ENCODE measurements at regions not wholly inside any gene's neighbourhood (a gene's known extent, or its start where the extent isn't known, plus 50 kb on each side); places are given as distances from the start of the nearest gene placed in this dataset.

- no peak overlapping the region for H3K4me3 ChIP-seq (ENCODE audit: low read depth, low read length)
Observed at GRCh38 chr2:104433657-104434056, 420.3 kb upstream of the POU3F3 start.

GRCh38 chr2:104434318-104434792, 419.6 kb upstream of the POU3F3 start:
- H3K4me3 ChIP-seq (ENCODE audit: low read depth, low read length), result no peak overlapping the region

GRCh38 chr2:104434966-104435365, 418.9 kb upstream of the POU3F3 start:
- no peak overlapping the region for H3K4me3 ChIP-seq (ENCODE audit: low read depth, low read length)

GRCh38 chr2:104438481-104438880, 415.4 kb upstream of the POU3F3 start:
- H3K4me3 ChIP-seq (ENCODE audit: low read depth, low read length), result no peak overlapping the region

GRCh38 chr2:104443145-104443544, 410.8 kb upstream of the POU3F3 start:
- H3K4me3 ChIP-seq (ENCODE audit: low read depth, low read length), result no peak overlapping the region

GRCh38 chr2:104444392-104444791, 409.5 kb upstream of the POU3F3 start:
- no peak overlapping the region for H3K4me3 ChIP-seq (ENCODE audit: low read depth, low read length)

GRCh38 chr2:104444889-104445288, 409.0 kb upstream of the POU3F3 start:
- no peak overlapping the region for H3K4me3 ChIP-seq (ENCODE audit: low read depth, low read length)

- H3K4me3 ChIP-seq (ENCODE audit: low read depth, low read length), result no peak overlapping the region
Observed at GRCh38 chr2:104447831-104448434, 406.0 kb upstream of the POU3F3 start.

- no peak overlapping the region for H3K4me3 ChIP-seq (ENCODE audit: low read depth, low read length)
Observed at GRCh38 chr2:104448661-104449440, 405.1 kb upstream of the POU3F3 start.

- no peak overlapping the region for H3K4me3 ChIP-seq (ENCODE audit: low read depth, low read length)
Observed at GRCh38 chr2:104452558-104452957, 401.4 kb upstream of the POU3F3 start.

GRCh38 chr2:104462731-104463130, 391.2 kb upstream of the POU3F3 start:
- no peak overlapping the region for H3K4me3 ChIP-seq (ENCODE audit: low read depth, low read length)

- H3K4me3 ChIP-seq (ENCODE audit: low read depth, low read length), result no peak overlapping the region
Observed at GRCh38 chr2:104465981-104466380, 387.9 kb upstream of the POU3F3 start.

GRCh38 chr2:104468846-104469245, 385.1 kb upstream of the POU3F3 start:
- H3K4me3 ChIP-seq (ENCODE audit: low read depth, low read length), result no peak overlapping the region

- no peak overlapping the region for H3K4me3 ChIP-seq (ENCODE audit: low read depth, low read length)
Observed at GRCh38 chr2:104472076-104472475, 381.8 kb upstream of the POU3F3 start.

GRCh38 chr2:104473546-104473945, 380.4 kb upstream of the POU3F3 start:
- H3K4me3 ChIP-seq (ENCODE audit: low read depth, low read length), result no peak overlapping the region

- H3K4me3 ChIP-seq (ENCODE audit: low read depth, low read length), result no peak overlapping the region
Observed at GRCh38 chr2:104474716-104475115, 379.2 kb upstream of the POU3F3 start.

GRCh38 chr2:104476075-104476474, 377.8 kb upstream of the POU3F3 start:
- no peak overlapping the region for H3K4me3 ChIP-seq (ENCODE audit: low read depth, low read length)

- no peak overlapping the region for H3K4me3 ChIP-seq (ENCODE audit: low read depth, low read length)
Observed at GRCh38 chr2:104476563-104476988, 377.3 kb upstream of the POU3F3 start.

GRCh38 chr2:104481341-104481740, 372.6 kb upstream of the POU3F3 start:
- no peak overlapping the region for H3K4me3 ChIP-seq (ENCODE audit: low read depth, low read length)

- H3K4me3 ChIP-seq (ENCODE audit: low read depth, low read length), result no peak overlapping the region
Observed at GRCh38 chr2:104487366-104487765, 366.5 kb upstream of the POU3F3 start.

GRCh38 chr2:104493698-104494097, 360.2 kb upstream of the POU3F3 start:
- H3K4me3 ChIP-seq (ENCODE audit: low read depth, low read length), result no peak overlapping the region

- H3K4me3 ChIP-seq (ENCODE audit: low read depth, low read length), result no peak overlapping the region
Observed at GRCh38 chr2:104501342-104501741, 352.6 kb upstream of the POU3F3 start.

All from iPS-11a (cell line).